ENCODE measurements at regions not wholly inside any gene's neighbourhood (a gene's known extent, or its start where the extent isn't known, plus 50 kb on each side); places are given as distances from the start of the nearest gene placed in this dataset.

DNA sequence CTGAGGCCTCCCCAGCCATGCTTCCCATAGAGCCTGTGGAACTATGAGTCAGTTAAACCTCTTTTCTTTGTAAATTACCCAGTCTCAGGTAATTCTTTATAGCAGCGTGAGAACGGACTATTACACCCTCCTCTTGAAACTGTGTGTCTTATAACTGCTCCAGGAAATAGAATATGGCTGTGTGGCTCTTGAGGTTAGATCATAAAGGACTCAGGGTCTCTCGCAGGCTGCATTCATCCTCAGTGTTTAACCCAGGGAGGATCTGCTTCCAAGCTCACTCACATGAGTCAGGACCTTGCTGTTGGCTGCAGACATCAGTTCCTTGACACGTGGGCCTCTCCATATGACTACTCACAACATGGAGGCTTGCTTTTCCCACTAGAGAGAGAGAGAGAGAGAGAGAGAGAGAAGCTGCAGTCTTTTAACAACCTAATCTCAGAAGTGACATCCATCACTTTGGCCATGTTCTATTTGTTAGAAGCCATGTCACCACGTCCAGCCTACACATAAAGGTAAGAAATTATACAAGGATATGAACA lies 114.3 kb upstream of the UBE2E1 start:
- no peak for DNase-seq (ENCODE audit: insufficient read length, low spot score)
- FAIRE-seq, result no peak

DNA sequence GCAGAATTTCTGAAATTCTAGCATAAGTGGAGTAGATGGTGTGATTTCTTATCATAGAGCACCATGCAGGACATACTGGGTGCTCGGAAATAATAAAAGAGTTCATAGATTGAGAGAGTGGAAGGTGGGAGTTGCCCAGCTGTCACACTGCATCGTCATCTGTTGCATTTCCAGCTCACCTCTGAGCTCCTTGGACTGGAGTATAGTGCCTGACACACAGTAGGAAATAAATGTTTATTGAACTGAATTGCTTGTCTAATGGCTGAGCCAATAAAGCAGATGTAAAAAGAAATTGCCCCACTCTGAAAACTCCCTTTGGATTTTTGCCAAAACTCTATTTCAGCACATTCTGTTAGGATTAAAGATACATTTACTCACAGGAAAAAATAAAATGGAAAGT lies 108.9 kb upstream of the UBE2E1 start:
- FAIRE-seq, result no peak
- TF ChIP-seq, protein P1, sequence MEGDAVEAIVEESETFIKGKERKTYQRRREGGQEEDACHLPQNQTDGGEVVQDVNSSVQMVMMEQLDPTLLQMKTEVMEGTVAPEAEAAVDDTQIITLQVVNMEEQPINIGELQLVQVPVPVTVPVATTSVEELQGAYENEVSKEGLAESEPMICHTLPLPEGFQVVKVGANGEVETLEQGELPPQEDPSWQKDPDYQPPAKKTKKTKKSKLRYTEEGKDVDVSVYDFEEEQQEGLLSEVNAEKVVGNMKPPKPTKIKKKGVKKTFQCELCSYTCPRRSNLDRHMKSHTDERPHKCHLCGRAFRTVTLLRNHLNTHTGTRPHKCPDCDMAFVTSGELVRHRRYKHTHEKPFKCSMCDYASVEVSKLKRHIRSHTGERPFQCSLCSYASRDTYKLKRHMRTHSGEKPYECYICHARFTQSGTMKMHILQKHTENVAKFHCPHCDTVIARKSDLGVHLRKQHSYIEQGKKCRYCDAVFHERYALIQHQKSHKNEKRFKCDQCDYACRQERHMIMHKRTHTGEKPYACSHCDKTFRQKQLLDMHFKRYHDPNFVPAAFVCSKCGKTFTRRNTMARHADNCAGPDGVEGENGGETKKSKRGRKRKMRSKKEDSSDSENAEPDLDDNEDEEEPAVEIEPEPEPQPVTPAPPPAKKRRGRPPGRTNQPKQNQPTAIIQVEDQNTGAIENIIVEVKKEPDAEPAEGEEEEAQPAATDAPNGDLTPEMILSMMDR (IDR thresholded peaks at IDR 0.05; ENCODE audit: insufficient read depth, missing control alignments), result no peak
- DNase-seq (ENCODE audit: insufficient read length, low spot score), result no peak

More for the DNA sequence above, 114.3 kb upstream of the UBE2E1 start:
- TF ChIP-seq, protein P1 (IDR thresholded peaks at IDR 0.05; ENCODE audit: insufficient read depth, missing control alignments), result no peak

DNA sequence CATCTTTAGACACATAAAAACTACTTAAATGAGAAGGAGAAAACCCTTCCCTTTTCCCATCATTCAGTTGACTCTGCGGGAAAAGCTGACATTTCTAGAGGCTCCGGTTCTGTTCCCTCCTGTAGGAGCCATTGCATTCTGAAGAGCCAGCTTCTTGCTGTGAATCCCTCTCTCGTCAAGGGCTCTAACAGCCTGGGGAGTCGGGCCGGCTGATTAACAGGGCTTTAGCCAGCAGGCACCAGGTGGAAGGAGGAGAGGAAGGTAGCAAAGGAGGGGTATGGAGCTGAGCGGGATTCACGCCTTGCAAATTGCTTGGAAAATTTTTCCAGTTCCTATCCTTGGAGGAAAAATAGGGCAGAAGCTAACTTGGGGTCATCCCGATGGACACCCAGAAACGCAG lies 108.3 kb upstream of the UBE2E1 start:
- DNase-seq (ENCODE audit: insufficient read length, low spot score) (no peak), FAIRE-seq (no peak)
- TF ChIP-seq, protein P1 (IDR thresholded peaks at IDR 0.05; ENCODE audit: insufficient read depth, missing control alignments), result no peak

DNA sequence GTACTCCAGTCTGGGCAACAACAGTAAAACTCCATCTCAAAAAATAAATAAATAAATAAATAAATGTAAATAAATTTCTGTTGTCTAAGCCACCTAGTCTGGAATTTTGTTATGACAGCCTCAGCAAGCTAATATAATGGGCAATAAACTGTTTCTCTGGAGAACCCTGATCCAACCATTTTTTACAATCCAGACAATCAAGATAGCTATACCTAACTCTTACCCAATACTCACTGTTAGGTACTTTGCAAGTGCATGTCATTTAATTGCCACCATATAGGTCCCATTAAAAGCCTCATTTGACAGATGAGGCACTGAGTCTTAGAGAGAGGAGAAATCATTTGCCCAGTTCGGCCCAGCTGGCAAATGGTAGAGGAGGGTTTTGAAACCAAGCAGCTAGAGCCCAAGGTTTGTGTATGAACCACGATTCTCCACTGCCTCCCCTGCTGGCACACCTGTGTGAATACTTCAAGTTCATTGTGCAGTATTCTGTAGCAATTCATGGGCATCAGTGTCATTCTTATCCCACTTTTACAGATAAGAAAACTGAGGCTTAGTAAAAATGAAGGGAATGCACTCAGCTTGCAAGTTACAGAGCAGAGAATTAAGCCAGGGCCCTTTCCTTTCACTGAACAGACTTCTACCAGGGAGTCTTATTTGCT lies 107.0 kb upstream of the UBE2E1 start:
- DNase-seq (ENCODE audit: insufficient read length, low spot score) (no peak), FAIRE-seq (no peak)
- TF ChIP-seq, protein P1 (IDR thresholded peaks at IDR 0.05; ENCODE audit: insufficient read depth, missing control alignments), result no peak

DNA sequence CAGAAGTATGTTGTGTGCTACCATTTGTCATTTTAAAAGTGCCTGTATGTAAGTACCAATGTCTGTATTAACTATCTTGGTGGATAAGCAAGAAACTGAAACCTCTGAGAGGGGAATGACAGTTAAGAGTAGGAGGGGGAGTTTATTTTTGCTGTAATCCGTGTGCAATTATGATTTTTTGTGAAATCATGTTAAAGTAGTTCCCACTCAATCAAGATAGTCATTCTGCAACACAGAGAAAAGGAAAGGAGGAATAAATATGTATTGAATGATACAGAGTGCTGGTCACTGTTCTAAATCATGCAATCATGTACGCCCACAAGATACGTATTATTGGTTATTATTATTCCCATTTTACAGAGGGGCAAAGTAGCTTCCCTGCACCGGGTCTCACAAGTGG lies 105.1 kb upstream of the UBE2E1 start:
- TF ChIP-seq, protein P1 (IDR thresholded peaks at IDR 0.05; ENCODE audit: insufficient read depth, missing control alignments), result no peak
- FAIRE-seq, result no peak

DNA sequence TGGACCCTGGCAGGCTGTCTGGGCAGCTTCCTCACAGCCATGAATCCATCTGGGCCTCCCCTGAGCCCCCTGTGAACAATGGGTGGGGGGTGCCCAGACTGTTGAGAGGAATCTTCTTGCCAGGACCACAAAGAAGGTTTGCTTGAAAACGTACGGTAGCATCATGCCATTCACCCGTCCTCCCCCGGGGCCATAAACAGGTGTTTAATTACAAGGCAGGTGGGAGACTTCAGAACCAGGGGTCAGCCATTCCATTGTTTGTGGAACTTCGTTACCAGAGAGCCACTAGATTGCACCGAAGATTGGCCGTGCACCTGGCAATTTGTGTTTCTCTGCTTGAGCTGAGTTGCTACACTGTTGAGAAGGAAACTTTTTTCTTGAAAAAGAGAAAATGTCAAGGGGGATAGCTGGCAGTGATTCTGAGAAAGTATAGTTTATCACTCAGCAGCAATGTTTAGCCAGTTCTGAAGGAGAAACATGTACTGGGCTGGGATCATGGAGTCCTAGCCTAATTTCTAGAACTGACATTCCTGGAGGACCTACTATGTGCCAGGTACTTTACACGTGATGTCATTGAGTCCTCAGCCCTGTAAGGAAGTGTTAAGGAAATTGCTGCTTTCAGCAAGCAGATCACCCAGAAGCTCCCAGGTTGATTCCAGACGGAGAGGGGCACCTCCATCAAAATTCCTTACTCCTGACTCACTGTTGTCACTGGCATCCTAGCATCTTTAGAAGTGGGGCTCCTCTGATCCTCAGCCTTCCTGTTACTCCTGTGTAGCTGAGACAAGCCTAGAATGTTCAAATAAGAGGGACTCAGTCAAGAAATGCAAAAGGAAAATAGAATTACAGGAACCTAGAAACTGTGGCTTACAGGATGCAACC lies 103.8 kb upstream of the UBE2E1 start:
- FAIRE-seq (no peak), DNase-seq (ENCODE audit: insufficient read length, low spot score) (no peak)
- TF ChIP-seq, protein P1 (IDR thresholded peaks at IDR 0.05; ENCODE audit: insufficient read depth, missing control alignments), result no peak

More for the DNA sequence above, 105.1 kb upstream of the UBE2E1 start:
- DNase-seq (ENCODE audit: insufficient read length, low spot score), result no peak

Data from D721Med (cell line).